GM12878 (cell line): ENCODE measurements at regions not wholly inside any gene's neighbourhood (a gene's known extent, or its start where the extent isn't known, plus 50 kb on each side); places are given as distances from the start of the nearest gene placed in this dataset.

Experiments
- ATAC-seq: fragments of 200-7000 bp; cut with Tn5 transposase; 3 replicates; pipeline ENCODE4 v1.9.1; 2020; ENCODE audit warnings: mild to moderate bottlenecking, moderate library complexity
- BruUV-seq: library from RNA; stranded (reverse); fragments of 400-500 nt; replicated peaks from 2 replicates; lab custom pipeline; 2021; lab: Mats Ljungman, UMichigan
- CTCF ChIA-PET: fragments of 300-600 bp; sonication (Branson Sonifier 250); formaldehyde crosslinking; extraction: SDS; loops from one replicate; lab custom pipeline; 2021; ENCODE audit warnings: inconsistent platforms; lab: Yijun Ruan, JAX
- POLR2A ChIA-PET: fragments of 350-600 bp; formaldehyde crosslinking; extraction: SDS; loops from one replicate; lab custom pipeline; 2021; ENCODE audit warnings: inconsistent platforms; lab: Charles Lee
- RAD21 ChIA-PET: fragments of 300-600 bp; sonication (Branson Sonifier 250); formaldehyde crosslinking; loops from one replicate; lab custom pipeline; 2023; ENCODE audit warnings: antibody characterized with exemption; ENCODE audit not compliant: unreplicated experiment; lab: Charles Lee
- SMC1A ChIA-PET: fragments of 300-600 bp; sonication (Branson Sonifier 250); formaldehyde crosslinking; loops from one replicate; lab custom pipeline; 2023; ENCODE audit not compliant: unreplicated experiment, uncharacterized antibody; lab: Charles Lee
- DNase-seq: peaks from one replicate; pipeline ENCODE4 v3.0.0-alpha.2; 2011; ENCODE audit warnings: low read depth, low spot score
- FAIRE-seq: peaks from 3 replicates; lab custom pipeline; 2011; peaks lifted over from hg19 to GRCh38; lab: Jason Lieb, UNC
- H2AFZ ChIP-seq: 2 replicates; pipeline ENCODE4 v1.6.0; 2011; ENCODE audit warnings: low read depth, low read length, control low read depth; ENCODE audit not compliant: control insufficient read depth
- H3K27ac ChIP-seq: 2 replicates; pipeline ENCODE4 v1.5.1; 2011; ENCODE audit warnings: control low read depth; ENCODE audit not compliant: control insufficient read depth, insufficient read depth
- H3K27me3 ChIP-seq, 2 experiments: replicated peaks in 1 of 2; 2 replicates each; pipeline versions ENCODE4 v1.6.0 to v1.6.1; 2011; ENCODE audit warnings: low read length in 1 of 2; ENCODE audit not compliant: control insufficient read depth in 2 of 2, insufficient read depth in 2 of 2
- H3K36me3 ChIP-seq, 2 experiments: 2 replicates each; pipeline ENCODE4 v1.5.1; 2011; ENCODE audit warnings: low read length in 1 of 2; ENCODE audit not compliant: control insufficient read depth in 2 of 2, insufficient read depth in 2 of 2
- H3K4me1 ChIP-seq: 2 replicates; pipeline ENCODE4 v1.6.1; 2011; ENCODE audit warnings: mild to moderate bottlenecking, low read length, moderate library complexity, mixed read lengths; ENCODE audit not compliant: control insufficient read depth, insufficient read depth
- H3K4me2 ChIP-seq: 2 replicates; pipeline ENCODE4 v1.6.0; 2011; ENCODE audit warnings: control low read depth; ENCODE audit not compliant: control insufficient read depth, insufficient read depth
- H3K4me3 ChIP-seq: fragments of 200-600 bp; sonication (generic); 2 replicates; pipeline ENCODE4 v1.5.1; 2016
- H3K79me2 ChIP-seq: 2 replicates; pipeline ENCODE4 v1.6.0; 2011; ENCODE audit warnings: low read length; ENCODE audit not compliant: control insufficient read depth, insufficient read depth
- H3K9ac ChIP-seq: 2 replicates; pipeline ENCODE4 v1.8.0; 2011; ENCODE audit warnings: low read length, control low read depth, mixed read lengths; ENCODE audit not compliant: control insufficient read depth, insufficient read depth
- H3K9me3 ChIP-seq: replicated peaks from 3 replicates; pipeline ENCODE4 v1.5.1; 2011; ENCODE audit warnings: mild to moderate bottlenecking, low read length; ENCODE audit not compliant: control insufficient read depth, insufficient read depth
- H4K20me1 ChIP-seq: 2 replicates; pipeline ENCODE4 v1.6.0; 2011; ENCODE audit not compliant: control insufficient read depth, insufficient read depth
- BCL11A ChIP-seq: IDR thresholded peaks from 2 replicates; pipeline ENCODE4 v1.6.1; 2011; ENCODE audit warnings: low read depth, low read length
- CHD2 ChIP-seq: IDR thresholded peaks from 2 replicates; pipeline ENCODE4 v1.6.1; 2011; ENCODE audit warnings: low read depth, low read length, improper control_type of control experiment, borderline replicate concordance
- CHD4 ChIP-seq: fragments of 200-600 bp; sonication (generic); IDR thresholded peaks from 2 replicates; pipeline ENCODE4 v1.6.1; 2016; ENCODE audit warnings: mild to moderate bottlenecking
- FOXM1 ChIP-seq: IDR thresholded peaks from 2 replicates; pipeline ENCODE4 v1.6.1; 2012; ENCODE audit warnings: low read depth, mild to moderate bottlenecking, inconsistent platforms, low read length, moderate library complexity
- IKZF2 ChIP-seq, 2 experiments: fragments of 450-650 bp; IDR thresholded peaks; 2 replicates each; pipeline ENCODE4 v1.6.1; 2017; ENCODE audit warnings: mild to moderate bottlenecking in 2 of 2, moderate library complexity in 2 of 2
- LARP7 ChIP-seq: fragments of 450-650 bp; IDR thresholded peaks from 2 replicates; pipeline ENCODE4 v1.6.1; 2017; ENCODE audit warnings: mild to moderate bottlenecking
- NFIC ChIP-seq: IDR thresholded peaks from 2 replicates; pipeline ENCODE4 v1.6.1; 2012; ENCODE audit warnings: low read depth, mild to moderate bottlenecking, inconsistent platforms, low read length, moderate library complexity
- NR2C1 ChIP-seq: fragments of 450-650 bp; IDR thresholded peaks from 2 replicates; pipeline ENCODE4 v1.6.1; 2017; ENCODE audit warnings: antibody characterized with exemption, mild to moderate bottlenecking, moderate library complexity
- POLR2AphosphoS5 ChIP-seq: IDR thresholded peaks from 2 replicates; pipeline ENCODE4 v1.6.1; 2011; ENCODE audit warnings: mild to moderate bottlenecking, low read length, inconsistent platforms
- RAD21 ChIP-seq: IDR thresholded peaks from 2 replicates; pipeline ENCODE4 v1.6.1; 2011; ENCODE audit warnings: mild to moderate bottlenecking, low read depth, low read length, moderate library complexity; ENCODE audit not compliant: insufficient read depth
- SIX5 ChIP-seq: IDR thresholded peaks from 2 replicates; pipeline ENCODE4 v1.6.1; 2011; ENCODE audit warnings: mild to moderate bottlenecking, low read depth, low read length, moderate library complexity; ENCODE audit not compliant: severe bottlenecking
- SMC3 ChIP-seq: IDR thresholded peaks from 2 replicates; pipeline ENCODE4 v1.6.1; 2011; ENCODE audit warnings: low read length, improper control_type of control experiment, borderline replicate concordance
- WGBS: methylation state at CpG from one replicate; pipeline ENCODE4 v1.1.6; 2016; ENCODE audit warnings: low lambda C conversion rate; ENCODE audit not compliant: insufficient replicate concordance, insufficient coverage; ENCODE audit errors: missing lambda C conversion rate; 5-methylcytosine and 5-hydroxymethylcytosine counted together
- in situ Hi-C: fragments of 300-500 bp; cut with MboI; formaldehyde crosslinking; loops from 9 replicates; pipeline ENCODE4 v1.14.3; 2018; ENCODE audit warnings: mixed read lengths
- intact Hi-C: fragments of 100-400 bp; cut with micrococcal nuclease; formaldehyde crosslinking; loops from one replicate; pipeline ENCODE4 v1.14.2; 2022; ENCODE audit not compliant: unreplicated experiment
- TF ChIP-seq, protein P1 (sequence below): fragments of 450-650 bp; IDR thresholded peaks from 2 replicates; pipeline ENCODE4 v1.6.1; 2017; ENCODE audit warnings: antibody characterized with exemption, mild to moderate bottlenecking, moderate library complexity
- TF ChIP-seq, protein P2 (sequence below): fragments of 450-650 bp; IDR thresholded peaks from 2 replicates; pipeline ENCODE4 v1.6.1; 2017; ENCODE audit warnings: mild to moderate bottlenecking, low read depth, inconsistent platforms; ENCODE audit not compliant: poor library complexity, severe bottlenecking
- TF ChIP-seq, protein P3 (sequence below): IDR thresholded peaks from 2 replicates; pipeline ENCODE4 v1.6.1; 2012; ENCODE audit warnings: low read depth, low read length, improper control_type of control experiment

DNA sequence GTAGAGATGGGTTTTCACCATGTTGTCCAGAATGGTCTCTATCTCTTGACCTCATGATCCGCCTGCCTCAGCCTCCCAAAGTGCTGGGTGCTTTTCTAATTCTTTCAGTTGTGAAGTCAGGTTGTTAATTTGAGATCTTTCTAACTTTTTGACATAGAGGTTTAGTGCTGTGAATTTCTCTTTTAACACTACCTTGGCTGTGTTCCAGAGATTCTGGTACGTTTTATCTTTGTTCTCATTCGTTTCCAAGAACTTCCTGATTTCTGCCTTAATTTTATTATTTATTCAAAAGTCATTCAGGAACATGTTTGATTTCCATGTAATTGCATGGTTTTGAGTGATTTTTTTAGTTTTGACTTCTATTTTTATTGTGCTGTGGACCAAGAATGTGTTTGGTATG, 63.5 kb upstream of the CCDC54 start:
- ATAC-seq (no peak), DNase-seq (no peak), FAIRE-seq (no peak)
- no peak overlapping the region for H3K4me2 ChIP-seq
- WGBS, result 22% methylated on average over 3 of the region's 3 CpGs
- BruUV-seq, result no TSS peak
- no peaks in the 10 kb centered on the region for H3K9me3 ChIP-seq
- intact Hi-C loops (no loop called here), in situ Hi-C loops (no loop called here)
- ChIA-PET POLR2A (no interaction called here), SMC1A (no interaction called here), RAD21 (no interaction called here), CTCF (interaction anchor here (1.2 kb wide), 1 partner anchor 27 kb away, joined by 3 read pairs; no protein-coding TSS in a partner anchor)
- no peak overlapping the region for H2AFZ ChIP-seq
- peaks cover 0 to under 1% of the 10 kb centered on the region in 2 experiments; a peak in 2 of 4 replicates for H3K27me3 ChIP-seq
- H3K4me3 ChIP-seq, result no peak overlapping the region
- no peaks in the 10 kb centered on the region for H3K36me3 ChIP-seq
- H3K79me2 ChIP-seq, result no peaks in the 10 kb centered on the region
- H4K20me1 ChIP-seq, result no peaks in the 10 kb centered on the region
- no peak for TF ChIP-seq FOXM1
- no peak for TF ChIP-seq IKZF2 (IDR thresholded peaks at IDR 0.05)
- TF ChIP-seq, protein P1, sequence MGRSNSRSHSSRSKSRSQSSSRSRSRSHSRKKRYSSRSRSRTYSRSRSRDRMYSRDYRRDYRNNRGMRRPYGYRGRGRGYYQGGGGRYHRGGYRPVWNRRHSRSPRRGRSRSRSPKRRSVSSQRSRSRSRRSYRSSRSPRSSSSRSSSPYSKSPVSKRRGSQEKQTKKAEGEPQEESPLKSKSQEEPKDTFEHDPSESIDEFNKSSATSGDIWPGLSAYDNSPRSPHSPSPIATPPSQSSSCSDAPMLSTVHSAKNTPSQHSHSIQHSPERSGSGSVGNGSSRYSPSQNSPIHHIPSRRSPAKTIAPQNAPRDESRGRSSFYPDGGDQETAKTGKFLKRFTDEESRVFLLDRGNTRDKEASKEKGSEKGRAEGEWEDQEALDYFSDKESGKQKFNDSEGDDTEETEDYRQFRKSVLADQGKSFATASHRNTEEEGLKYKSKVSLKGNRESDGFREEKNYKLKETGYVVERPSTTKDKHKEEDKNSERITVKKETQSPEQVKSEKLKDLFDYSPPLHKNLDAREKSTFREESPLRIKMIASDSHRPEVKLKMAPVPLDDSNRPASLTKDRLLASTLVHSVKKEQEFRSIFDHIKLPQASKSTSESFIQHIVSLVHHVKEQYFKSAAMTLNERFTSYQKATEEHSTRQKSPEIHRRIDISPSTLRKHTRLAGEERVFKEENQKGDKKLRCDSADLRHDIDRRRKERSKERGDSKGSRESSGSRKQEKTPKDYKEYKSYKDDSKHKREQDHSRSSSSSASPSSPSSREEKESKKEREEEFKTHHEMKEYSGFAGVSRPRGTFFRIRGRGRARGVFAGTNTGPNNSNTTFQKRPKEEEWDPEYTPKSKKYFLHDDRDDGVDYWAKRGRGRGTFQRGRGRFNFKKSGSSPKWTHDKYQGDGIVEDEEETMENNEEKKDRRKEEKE, result no peak
- no peak for TF ChIP-seq BCL11A
- no peak for TF ChIP-seq NFIC
- TF ChIP-seq LARP7, result no peak
- TF ChIP-seq CHD2, result no peak
- no peak for TF ChIP-seq SMC3
- TF ChIP-seq, protein P2, sequence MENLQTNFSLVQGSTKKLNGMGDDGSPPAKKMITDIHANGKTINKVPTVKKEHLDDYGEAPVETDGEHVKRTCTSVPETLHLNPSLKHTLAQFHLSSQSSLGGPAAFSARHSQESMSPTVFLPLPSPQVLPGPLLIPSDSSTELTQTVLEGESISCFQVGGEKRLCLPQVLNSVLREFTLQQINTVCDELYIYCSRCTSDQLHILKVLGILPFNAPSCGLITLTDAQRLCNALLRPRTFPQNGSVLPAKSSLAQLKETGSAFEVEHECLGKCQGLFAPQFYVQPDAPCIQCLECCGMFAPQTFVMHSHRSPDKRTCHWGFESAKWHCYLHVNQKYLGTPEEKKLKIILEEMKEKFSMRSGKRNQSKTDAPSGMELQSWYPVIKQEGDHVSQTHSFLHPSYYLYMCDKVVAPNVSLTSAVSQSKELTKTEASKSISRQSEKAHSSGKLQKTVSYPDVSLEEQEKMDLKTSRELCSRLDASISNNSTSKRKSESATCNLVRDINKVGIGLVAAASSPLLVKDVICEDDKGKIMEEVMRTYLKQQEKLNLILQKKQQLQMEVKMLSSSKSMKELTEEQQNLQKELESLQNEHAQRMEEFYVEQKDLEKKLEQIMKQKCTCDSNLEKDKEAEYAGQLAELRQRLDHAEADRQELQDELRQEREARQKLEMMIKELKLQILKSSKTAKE, result no peak
- no peak for TF ChIP-seq SIX5
- no peak for TF ChIP-seq RAD21
- TF ChIP-seq CHD4, result no peak
- TF ChIP-seq, protein P3, sequence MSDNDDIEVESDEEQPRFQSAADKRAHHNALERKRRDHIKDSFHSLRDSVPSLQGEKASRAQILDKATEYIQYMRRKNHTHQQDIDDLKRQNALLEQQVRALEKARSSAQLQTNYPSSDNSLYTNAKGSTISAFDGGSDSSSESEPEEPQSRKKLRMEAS, result no peak
- no peak for TF ChIP-seq NR2C1
- no peak for TF ChIP-seq POLR2AphosphoS5
- no peaks in the 10 kb centered on the region for H3K4me1 ChIP-seq
- H3K9ac ChIP-seq, result no peak overlapping the region
- H3K27ac ChIP-seq, result no peak overlapping the region
